ENCODE measurements at regions not wholly inside any gene's neighbourhood (a gene's known extent, or its start where the extent isn't known, plus 50 kb on each side); places are given as distances from the start of the nearest gene placed in this dataset.

DNA sequence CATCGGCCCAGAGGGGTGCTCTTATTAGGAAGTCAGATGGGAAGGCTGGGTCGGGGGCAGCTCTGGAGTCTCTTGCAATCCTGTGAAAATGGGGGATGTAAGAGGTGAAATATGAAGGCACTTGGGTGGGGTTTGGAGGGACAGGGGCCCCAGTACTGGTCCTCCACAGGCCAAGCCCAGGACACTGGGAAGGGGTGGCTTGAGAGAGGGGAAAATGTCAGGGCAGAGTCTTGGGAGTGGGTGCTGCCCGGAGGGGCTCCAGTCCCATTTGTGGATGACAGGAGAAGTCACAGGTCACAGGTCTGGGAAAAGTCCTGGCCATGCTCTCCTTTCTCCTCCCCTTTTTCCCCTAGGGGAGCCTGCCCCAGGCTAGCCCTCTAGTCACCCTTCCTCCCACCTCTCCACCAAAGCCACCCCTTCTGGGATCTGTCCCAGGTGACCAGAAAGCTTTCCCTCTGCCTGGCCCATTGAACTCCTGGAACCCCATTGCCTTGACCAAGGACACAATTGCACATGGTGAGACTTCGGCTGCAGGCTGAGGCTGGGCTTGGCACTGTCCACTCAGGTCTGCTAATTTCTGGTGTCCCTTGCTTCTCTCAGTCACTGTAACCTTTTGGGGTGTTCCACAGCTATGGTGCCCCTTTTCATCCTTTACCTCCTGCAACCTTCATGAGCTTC lies 1465.0 kb downstream of the TBC1D22A start:
- no peak overlapping the region for H3K4me3 ChIP-seq
- H3K4me1 ChIP-seq: no peaks in the 10 kb centered on the region
- H3K9me3 ChIP-seq: peaks cover 0 to 24% (median 13%) of the 10 kb centered on the region in 8 donors
- peaks cover 0 to 29% (median 0%) of the 10 kb centered on the region in 7 donors for H3K27me3 ChIP-seq (replicated peaks in 1 of 7)
- 82 to 92% (median 86%) methylated on average over 4 of the region's 4 CpGs for WGBS, 5 donors
- TF ChIP-seq POLR2AphosphoS5 (IDR thresholded peaks at IDR 0.05) (no peak), CTCF (IDR thresholded peaks at IDR 0.05 in 8 of 11, conservative IDR thresholded peaks at IDR 0.05 in 3 of 11) (no peak), POLR2A (IDR thresholded peaks at IDR 0.05) (no peak)
- H3K27ac ChIP-seq: no peak overlapping the region
- no peaks in the 10 kb centered on the region for H3K36me3 ChIP-seq
- DNase-seq: peak; percentile 28
- intact Hi-C loops (cut with DNase I; ENCODE audit: low total_unique reads): no loop called here

DNA sequence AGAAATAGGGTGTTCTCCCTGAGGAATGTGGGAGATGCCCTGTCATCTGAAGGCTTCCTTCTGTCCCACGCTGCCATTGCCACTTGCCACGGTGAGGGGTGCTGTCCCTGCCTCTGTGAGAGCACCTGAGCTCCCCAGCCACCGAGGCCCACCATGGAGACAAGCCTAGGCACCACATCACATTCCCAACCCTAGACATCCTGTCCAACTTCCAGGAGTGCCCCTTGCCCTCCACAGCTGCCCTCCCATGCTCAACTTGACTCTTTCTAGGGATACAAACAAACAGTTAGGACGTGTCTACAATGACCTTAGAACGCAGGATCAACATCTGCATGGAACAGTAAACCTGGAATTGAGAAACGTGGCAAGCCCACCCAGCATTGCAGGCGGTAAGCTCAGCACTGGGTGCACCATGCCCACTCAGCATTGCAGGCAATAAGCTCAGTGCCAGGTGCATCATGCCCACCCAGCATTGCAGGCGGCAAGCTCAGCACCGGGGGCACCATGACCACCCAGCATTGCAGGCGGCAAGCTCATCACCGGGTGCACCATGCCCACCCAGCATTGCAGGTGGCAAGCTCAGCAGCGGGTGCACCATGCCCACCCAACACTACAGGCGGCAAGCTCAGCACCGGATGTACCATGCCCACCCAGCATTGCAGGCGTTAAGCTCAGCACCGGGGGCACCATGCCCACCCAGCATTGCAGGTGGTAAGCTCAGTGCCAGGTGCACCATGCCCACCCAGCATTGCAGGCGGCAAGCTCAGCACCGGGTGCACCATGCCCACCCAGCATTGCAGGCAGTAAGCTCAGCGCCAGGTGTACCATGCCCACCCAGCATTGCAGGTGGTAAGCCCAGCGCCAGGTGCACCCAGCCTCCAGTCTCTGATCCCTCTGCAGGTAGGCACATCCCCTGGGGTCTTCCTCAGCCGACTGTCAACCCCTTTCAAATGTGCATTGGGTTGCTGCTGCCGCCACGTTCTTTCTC lies 1463.9 kb downstream of the TBC1D22A start:
- peak; percentile 41 for DNase-seq
- peaks cover 0 to 13% (median 2%) of the 10 kb centered on the region in 8 donors for H3K9me3 ChIP-seq
- H3K36me3 ChIP-seq: no peaks in the 10 kb centered on the region
- WGBS, 5 donors: 68 to 87% (median 86%) methylated on average over 12 to 23 of the region's 23 CpGs
- TF ChIP-seq CTCF (IDR thresholded peaks at IDR 0.05 in 8 of 11, conservative IDR thresholded peaks at IDR 0.05 in 3 of 11) (no peak), POLR2AphosphoS5 (IDR thresholded peaks at IDR 0.05) (no peak), POLR2A (IDR thresholded peaks at IDR 0.05) (no peak)
- H3K4me3 ChIP-seq: no peak overlapping the region
- peaks cover 0 to 29% (median 0%) of the 10 kb centered on the region in 7 donors for H3K27me3 ChIP-seq (replicated peaks in 1 of 7)
- no peak overlapping the region for H3K27ac ChIP-seq
- H3K4me1 ChIP-seq: no peaks in the 10 kb centered on the region
- intact Hi-C loops (cut with DNase I; ENCODE audit: low total_unique reads): no loop called here

- intact Hi-C loops (cut with DNase I; ENCODE audit: low total_unique reads): no loop called here
- TF ChIP-seq POLR2A (IDR thresholded peaks at IDR 0.05) (no peak), POLR2AphosphoS5 (IDR thresholded peaks at IDR 0.05) (no peak), CTCF (IDR thresholded peaks at IDR 0.05 in 8 of 11, conservative IDR thresholded peaks at IDR 0.05 in 3 of 11) (no peak)
- 60 to 74% (median 69%) methylated on average over 5 of the region's 5 CpGs for WGBS, 5 donors
- no peak overlapping the region for H3K27ac ChIP-seq
- H3K27me3 ChIP-seq (replicated peaks in 1 of 7): peaks cover 0 to 22% (median 0%) of the 10 kb centered on the region in 7 donors
- no peak for DNase-seq
- peaks cover 0 to 7% (median 4%) of the 10 kb centered on the region in 8 donors for H3K9me3 ChIP-seq
- no peak overlapping the region for H3K4me3 ChIP-seq
- H3K36me3 ChIP-seq: no peaks in the 10 kb centered on the region
- H3K4me1 ChIP-seq: no peaks in the 10 kb centered on the region
Measured at GRCh38 chr22:48224332-48224731, 1461.9 kb downstream of the TBC1D22A start.

Measured in spleen (tissue), 11 donors.